DND-41 (cell line): ENCODE measurements at regions not wholly inside any gene's neighbourhood (a gene's known extent, or its start where the extent isn't known, plus 50 kb on each side); places are given as distances from the start of the nearest gene placed in this dataset.

Experiments
- CTCF ChIP-seq: IDR thresholded peaks from 2 replicates; pipeline ENCODE4 v1.5.1; 2012; ENCODE audit warnings: borderline replicate concordance, low read length, moderate library complexity, mild to moderate bottlenecking; ENCODE audit not compliant: poor library complexity, severe bottlenecking; ENCODE audit errors: extremely low read depth
- EZH2 ChIP-seq: IDR thresholded peaks from 3 replicates; pipeline ENCODE4 v1.6.1; 2012; ENCODE audit warnings: borderline replicate concordance, low read depth, mild to moderate bottlenecking, moderate library complexity, low read length, inconsistent platforms; ENCODE audit not compliant: severe bottlenecking

GRCh38 chr21:35677298-35677841 lies 383.0 kb downstream of the SETD4 start:
- TF ChIP-seq CTCF (no peak), EZH2 (no peak)
